ENCODE measurements at regions not wholly inside any gene's neighbourhood (a gene's known extent, or its start where the extent isn't known, plus 50 kb on each side); places are given as distances from the start of the nearest gene placed in this dataset.

- Histone ChIP-seq H3K4me1 (no peaks in the 10 kb centered on the region), H3K36me3 (no peaks in the 10 kb centered on the region), H3K27ac (no peak overlapping the region), H3K9me3 (no peaks in the 10 kb centered on the region), H3K27me3 (no peaks in the 10 kb centered on the region), H3K4me3 (no peak overlapping the region)
- no peak for TF ChIP-seq POLR2A (IDR thresholded peaks at IDR 0.05)
- TF ChIP-seq, protein P1, sequence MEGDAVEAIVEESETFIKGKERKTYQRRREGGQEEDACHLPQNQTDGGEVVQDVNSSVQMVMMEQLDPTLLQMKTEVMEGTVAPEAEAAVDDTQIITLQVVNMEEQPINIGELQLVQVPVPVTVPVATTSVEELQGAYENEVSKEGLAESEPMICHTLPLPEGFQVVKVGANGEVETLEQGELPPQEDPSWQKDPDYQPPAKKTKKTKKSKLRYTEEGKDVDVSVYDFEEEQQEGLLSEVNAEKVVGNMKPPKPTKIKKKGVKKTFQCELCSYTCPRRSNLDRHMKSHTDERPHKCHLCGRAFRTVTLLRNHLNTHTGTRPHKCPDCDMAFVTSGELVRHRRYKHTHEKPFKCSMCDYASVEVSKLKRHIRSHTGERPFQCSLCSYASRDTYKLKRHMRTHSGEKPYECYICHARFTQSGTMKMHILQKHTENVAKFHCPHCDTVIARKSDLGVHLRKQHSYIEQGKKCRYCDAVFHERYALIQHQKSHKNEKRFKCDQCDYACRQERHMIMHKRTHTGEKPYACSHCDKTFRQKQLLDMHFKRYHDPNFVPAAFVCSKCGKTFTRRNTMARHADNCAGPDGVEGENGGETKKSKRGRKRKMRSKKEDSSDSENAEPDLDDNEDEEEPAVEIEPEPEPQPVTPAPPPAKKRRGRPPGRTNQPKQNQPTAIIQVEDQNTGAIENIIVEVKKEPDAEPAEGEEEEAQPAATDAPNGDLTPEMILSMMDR (IDR thresholded peaks at IDR 0.05 in 4 of 5, conservative IDR thresholded peaks at IDR 0.05 in 1 of 5), result no peak
- in situ Hi-C loops (cut with MboI; ENCODE audit: low sequenced_read_pairs in 4 of 4) (no loop called here), intact Hi-C loops (cut with DNase I; ENCODE audit: low total_unique reads) (no loop called here)
- ATAC-seq, result no peak
- no peak for DNase-seq
Observed at GRCh38 chr7:35333265-35333664, 79.4 kb upstream of the TBX20 start.

GRCh38 chr7:35331730-35332678 is 78.1 kb upstream of the TBX20 start:
- no peaks in the 10 kb centered on the region for H3K27me3 ChIP-seq
- no peaks in the 10 kb centered on the region for H3K9me3 ChIP-seq
- no peaks in the 10 kb centered on the region for H3K4me1 ChIP-seq
- no peaks in the 10 kb centered on the region for H3K36me3 ChIP-seq
- H3K27ac ChIP-seq, result no peak overlapping the region
- no peak for DNase-seq
- no peak for ATAC-seq
- TF ChIP-seq POLR2A (IDR thresholded peaks at IDR 0.05), result no peak
- TF ChIP-seq, protein P1 (IDR thresholded peaks at IDR 0.05 in 4 of 5, conservative IDR thresholded peaks at IDR 0.05 in 1 of 5), result no peak
- intact Hi-C loops (cut with DNase I; ENCODE audit: low total_unique reads) (no loop called here), in situ Hi-C loops (cut with MboI; ENCODE audit: low sequenced_read_pairs in 4 of 4) (no loop called here)
- H3K4me3 ChIP-seq, result no peak overlapping the region

DNA sequence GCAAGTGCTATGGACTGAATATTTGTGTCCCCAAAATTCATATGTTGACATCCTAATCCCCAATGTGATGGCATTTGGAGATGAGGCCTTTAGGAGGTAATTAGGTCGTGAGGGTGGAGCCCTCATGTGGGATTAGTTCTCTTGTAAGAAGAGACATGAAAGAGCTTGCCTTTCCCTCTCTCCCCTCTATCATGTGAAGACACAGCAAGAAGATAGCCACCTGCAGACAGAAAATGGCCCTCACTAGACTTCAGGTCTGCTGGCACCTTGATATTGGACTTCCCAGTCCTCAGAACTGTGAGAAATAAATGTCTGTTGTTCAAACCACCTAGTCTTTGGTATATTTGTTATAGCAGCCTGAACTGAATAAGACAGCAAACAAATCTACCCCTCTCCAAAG is 75.1 kb upstream of the TBX20 start:
- ATAC-seq (no peak), DNase-seq (no peak)
- intact Hi-C loops (cut with DNase I; ENCODE audit: low total_unique reads), result no loop called here
- Histone ChIP-seq H3K27ac (no peak overlapping the region), H3K4me1 (no peaks in the 10 kb centered on the region), H3K27me3 (no peaks in the 10 kb centered on the region), H3K36me3 (no peaks in the 10 kb centered on the region), H3K9me3 (no peaks in the 10 kb centered on the region), H3K4me3 (no peak overlapping the region)
- TF ChIP-seq POLR2A (IDR thresholded peaks at IDR 0.05), result no peak
- TF ChIP-seq, protein P1 (IDR thresholded peaks at IDR 0.05 in 4 of 5, conservative IDR thresholded peaks at IDR 0.05 in 1 of 5), result no peak
- in situ Hi-C loops (cut with MboI; ENCODE audit: low sequenced_read_pairs in 4 of 4), result no loop called here

DNA sequence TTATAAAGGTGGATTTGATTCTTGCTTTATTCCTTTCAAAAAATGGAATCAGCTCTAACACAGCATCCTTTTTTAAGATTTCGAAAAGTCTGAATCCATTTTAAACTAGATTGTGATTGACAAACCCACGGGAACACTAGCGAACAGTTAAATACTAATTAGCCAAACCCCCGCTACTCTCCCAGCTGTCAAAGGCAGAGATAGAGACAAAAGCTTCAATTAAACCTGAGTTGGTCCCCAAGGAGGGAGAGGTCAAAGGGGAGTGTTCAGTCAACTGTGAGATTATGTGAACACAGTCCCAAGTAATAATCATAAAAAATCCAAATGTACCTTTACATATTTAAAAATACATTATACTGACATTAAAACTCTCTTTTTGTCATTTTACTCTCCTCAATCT is 65.7 kb upstream of the TBX20 start:
- Histone ChIP-seq H3K9me3 (no peaks in the 10 kb centered on the region), H3K36me3 (no peaks in the 10 kb centered on the region), H3K4me3 (no peak overlapping the region), H3K4me1 (no peaks in the 10 kb centered on the region), H3K27me3 (no peaks in the 10 kb centered on the region), H3K27ac (no peak overlapping the region)
- ATAC-seq (no peak), DNase-seq (no peak)
- intact Hi-C loops (cut with DNase I; ENCODE audit: low total_unique reads) (no loop called here), in situ Hi-C loops (cut with MboI; ENCODE audit: low sequenced_read_pairs in 4 of 4) (no loop called here)
- no peak for TF ChIP-seq POLR2A (IDR thresholded peaks at IDR 0.05)
- TF ChIP-seq, protein P1 (IDR thresholded peaks at IDR 0.05 in 4 of 5, conservative IDR thresholded peaks at IDR 0.05 in 1 of 5), result no peak

Measured in gastrocnemius medialis (tissue), 4 donors.